NCI-H69 (cell line): ENCODE measurements at regions not wholly inside any gene's neighbourhood (a gene's known extent, or its start where the extent isn't known, plus 50 kb on each side); places are given as distances from the start of the nearest gene placed in this dataset.
"Not testable (repeated sequence)": the region's sequence is repeated elsewhere in the genome, so short reads cannot be mapped to it uniquely, and the experiment has no call there.

Source experiments
- DNase-seq: peaks from one replicate; lab custom pipeline; 2025; lab: John Stamatoyannopoulos, UW

GRCh38 chr4:52372747-52373146 is 286.4 kb downstream of the USP46 start:
- DNase-seq = peak; percentile 19

DNA sequence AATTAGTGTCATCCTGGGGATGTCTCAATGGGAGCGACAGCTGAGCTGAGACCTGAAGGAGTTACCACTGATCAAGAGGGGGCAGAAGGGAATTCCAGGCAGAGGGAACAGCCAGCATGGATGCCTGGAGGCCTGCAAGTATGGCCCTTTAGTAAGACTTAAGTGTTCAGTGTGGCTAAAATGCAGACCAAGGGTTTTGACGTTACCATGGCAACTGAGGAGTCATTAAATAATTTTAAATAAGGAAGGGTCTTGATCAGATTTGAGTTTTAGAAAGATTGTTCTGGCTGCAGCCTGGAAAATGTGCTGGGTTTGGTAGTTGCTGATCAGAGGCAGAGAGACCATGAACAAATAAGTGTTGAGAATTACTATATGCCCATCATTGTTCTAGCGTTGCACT is 285.5 kb downstream of the USP46 start:
- DNase-seq = no peak

- no peak for DNase-seq
Measured at GRCh38 chr4:52374877-52375276, 284.2 kb downstream of the USP46 start.

- peak; percentile 58 for DNase-seq
Measured at GRCh38 chr4:52376132-52376704, 282.9 kb downstream of the USP46 start.

GRCh38 chr4:52377563-52377962 is 281.5 kb downstream of the USP46 start:
- DNase-seq = no peak

GRCh38 chr4:52407545-52407944 is 251.6 kb downstream of the USP46 start:
- DNase-seq = peak; percentile 44

DNA sequence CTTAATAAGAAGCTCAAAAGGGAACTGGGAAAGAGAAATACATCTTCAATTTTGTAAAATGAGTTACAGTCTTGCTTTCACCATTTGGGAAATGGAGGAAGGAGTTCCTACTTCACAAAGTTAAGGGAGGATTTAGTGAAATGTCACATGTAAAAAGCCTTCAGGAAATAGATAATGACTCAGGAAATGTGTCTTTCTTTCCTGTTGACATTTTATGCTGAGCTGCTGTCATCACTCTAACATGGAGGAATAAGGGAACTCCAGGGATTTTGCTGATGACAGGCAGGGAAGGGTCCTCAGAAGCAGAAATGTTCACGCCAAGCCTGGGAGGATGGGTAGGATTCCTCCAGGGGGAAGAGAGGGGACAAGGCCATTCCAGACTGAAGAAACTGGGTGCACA is 251.1 kb downstream of the USP46 start:
- no peak for DNase-seq

DNA sequence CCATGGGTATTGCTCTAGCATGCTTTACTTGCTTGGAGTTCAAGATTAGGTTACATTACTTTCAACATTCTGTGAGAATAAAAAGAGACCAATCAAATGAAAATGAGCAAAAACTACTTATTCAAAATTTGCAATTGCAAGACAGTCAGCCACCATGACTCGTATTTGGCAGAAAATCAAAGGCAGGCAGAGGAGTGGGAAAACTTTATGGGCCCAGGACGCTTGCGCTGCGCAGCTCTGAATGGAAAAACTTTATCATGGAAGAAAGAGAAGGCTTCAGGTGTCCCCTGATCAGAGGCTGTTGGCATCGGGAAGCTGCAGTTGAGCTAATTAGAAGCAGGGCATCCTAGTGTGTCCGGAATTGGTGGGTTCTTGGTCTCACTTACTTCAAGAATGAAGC is 250.6 kb downstream of the USP46 start:
- DNase-seq = no peak

DNA sequence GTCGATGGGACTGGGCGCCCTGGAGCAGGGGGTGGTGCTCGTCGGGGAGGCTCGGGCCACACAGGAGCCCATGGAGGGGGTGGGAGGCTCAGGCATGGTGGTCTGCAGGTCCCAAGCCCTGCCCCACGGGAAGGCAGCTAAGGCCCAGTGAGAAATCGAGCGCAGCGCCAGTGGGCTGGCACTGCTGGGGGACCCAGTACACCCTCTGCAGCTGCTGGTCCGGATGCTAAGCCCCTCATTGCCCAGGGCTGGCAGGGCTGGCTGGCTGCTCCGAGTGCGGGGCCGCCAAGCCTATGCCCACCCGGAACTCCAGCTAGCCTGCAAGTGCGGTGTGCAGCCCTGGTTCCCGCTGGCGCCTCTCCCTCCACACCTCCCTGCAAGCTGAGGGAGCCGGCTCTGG is 249.3 kb downstream of the USP46 start:
- DNase-seq = not testable (repeated sequence)

DNA sequence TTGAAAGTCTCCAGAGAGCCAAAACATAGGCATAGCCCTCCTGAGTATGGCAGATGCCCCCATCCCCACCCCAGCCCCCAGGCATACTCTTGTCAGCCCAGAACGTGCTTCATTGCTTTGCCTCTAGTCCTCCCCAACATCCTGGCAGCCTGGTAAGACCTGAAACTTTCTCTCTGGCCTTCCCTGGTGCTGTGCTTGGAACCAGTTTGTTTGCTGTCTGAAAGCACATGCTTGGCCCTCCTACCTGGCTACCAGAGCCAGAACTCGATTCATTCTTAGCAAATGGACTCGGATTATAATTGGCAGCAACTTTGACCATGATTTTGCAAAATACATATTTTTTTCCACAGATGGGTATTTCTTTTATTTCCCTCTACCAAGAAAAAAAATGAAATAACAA is 248.1 kb downstream of the USP46 start:
- no peak for DNase-seq

DNA sequence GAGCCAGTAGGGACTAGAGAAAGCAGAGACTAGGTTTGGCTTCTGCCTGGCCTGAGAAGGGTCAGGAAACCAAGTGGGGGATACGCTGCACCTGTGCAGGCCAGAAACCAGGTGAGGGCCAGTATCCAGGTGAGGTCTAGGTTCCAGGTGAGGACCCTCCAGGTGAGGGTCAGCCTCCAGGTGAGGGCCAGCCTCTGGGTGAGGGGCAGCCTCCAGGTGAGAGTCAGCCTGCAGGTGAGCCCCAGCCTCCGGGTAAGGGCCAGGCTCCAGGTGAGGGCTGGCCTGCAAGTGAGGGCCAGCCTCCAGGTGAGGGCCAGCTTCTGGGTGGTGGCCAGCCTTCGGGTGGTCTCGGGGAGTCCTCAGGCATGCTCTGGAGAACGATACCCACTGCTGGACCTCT is 238.8 kb downstream of the USP46 start:
- no peak for DNase-seq

DNA sequence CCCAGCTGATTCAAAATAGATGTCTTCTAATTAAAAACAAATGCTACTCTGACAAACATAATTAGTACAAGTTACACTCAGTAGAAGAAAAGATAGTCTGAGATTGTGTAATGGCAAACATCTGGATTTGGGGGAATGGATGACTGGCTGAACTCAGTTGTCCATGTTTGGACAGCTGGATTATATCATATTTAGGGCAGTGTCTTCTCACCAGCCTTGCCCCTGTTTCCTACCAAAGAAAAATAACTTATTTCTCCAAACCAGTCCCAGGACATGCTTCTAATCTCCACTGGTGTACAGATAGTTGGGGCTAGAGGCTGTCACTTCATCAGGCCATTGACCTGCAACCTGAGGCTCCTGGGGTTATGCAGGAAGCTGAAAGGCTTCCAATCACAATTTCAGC is 237.3 kb downstream of the USP46 start:
- no peak for DNase-seq

GRCh38 chr4:52423967-52424366 is 235.1 kb downstream of the USP46 start:
- DNase-seq = no peak

- DNase-seq = peak; percentile 76
Measured at GRCh38 chr4:52425751-52426326, 233.3 kb downstream of the USP46 start.

DNA sequence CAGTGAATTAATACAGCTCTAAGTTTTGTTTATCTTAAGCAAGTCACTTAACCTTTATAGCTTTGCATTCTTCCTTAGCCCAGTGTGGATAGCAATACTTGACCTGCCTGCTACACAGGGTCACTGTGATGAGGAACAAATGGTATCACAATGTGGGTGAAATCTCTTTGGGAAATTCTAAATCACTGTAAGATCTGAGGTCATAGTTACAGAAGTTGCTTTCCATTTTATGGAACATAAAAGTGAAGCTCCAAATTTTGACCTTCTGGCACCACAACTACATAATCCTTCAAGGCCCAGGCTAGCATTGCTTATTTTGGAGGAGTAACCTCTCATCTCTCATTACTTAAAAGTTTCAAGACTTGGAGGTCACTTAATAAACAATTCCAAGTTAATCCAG is 227.7 kb downstream of the USP46 start:
- DNase-seq = no peak

- no peak for DNase-seq
Measured at GRCh38 chr4:52431869-52432268, 227.2 kb downstream of the USP46 start.

GRCh38 chr4:52442524-52442923 is 216.6 kb downstream of the USP46 start:
- not testable (repeated sequence) for DNase-seq

GRCh38 chr4:52472444-52472843 is 186.7 kb downstream of the USP46 start:
- DNase-seq = no peak

- no peak for DNase-seq
Measured at GRCh38 chr4:52477191-52477780, 181.8 kb downstream of the USP46 start.

- no peak for DNase-seq
Measured at GRCh38 chr4:52483186-52483890, 175.8 kb downstream of the USP46 start.

DNA sequence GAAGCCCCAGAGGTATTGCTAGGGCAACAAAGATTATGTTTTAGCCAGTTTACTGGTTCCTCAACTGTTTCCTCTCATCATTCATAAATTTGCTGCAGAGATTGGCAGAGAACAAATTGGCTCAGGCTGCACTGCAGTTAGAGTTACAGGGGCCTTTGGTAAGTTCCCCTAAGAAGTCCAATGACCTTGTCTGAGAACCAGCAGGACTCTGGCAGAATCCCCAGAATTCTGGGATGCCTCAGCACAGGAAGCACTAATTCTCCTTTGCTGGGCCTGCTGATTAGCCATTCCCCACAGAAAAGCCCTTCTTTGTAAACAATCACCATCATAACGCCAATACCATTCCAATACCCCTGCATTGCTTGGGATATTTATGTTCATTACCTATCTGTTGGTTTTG is 151.3 kb downstream of the USP46 start:
- peak; percentile 59 for DNase-seq

DNA sequence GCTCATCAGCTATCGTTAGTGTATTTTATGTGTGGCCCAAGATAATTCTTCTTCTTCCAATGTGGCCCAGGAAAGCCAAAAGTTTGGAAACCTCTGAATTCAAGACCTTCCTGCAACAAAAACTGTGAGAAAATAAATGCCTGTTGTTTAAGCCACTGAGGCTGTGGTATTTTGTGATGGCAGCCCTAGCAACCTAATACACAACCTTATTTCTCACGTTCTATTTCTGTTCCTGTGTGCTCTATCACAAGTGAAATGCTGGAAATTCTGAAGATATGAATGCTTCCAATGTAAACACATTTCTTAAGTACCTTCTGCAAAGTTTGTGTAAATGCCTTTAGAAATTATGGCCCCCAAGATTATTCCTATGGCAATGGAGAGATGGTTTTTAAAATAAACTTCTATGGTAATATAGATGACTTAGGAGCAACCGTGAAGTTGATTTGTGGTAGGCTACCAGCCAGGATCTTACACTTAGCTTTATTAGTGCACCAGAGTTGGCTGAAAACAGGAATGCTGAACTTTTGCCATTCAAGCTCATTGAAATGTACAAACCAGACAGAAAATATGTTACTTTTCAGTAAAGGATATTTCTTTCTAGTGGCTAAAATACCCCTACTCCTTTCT is 148.0 kb downstream of the USP46 start:
- no peak for DNase-seq

- no peak for DNase-seq
Measured at GRCh38 chr4:52511825-52512224, 147.3 kb downstream of the USP46 start.
